ENCODE measurements at regions not wholly inside any gene's neighbourhood (a gene's known extent, or its start where the extent isn't known, plus 50 kb on each side); places are given as distances from the start of the nearest gene placed in this dataset.
A peak's percentile ranks its signal among the peaks of the same experiment; 100 is the strongest.
"Not testable (repeated sequence)": the region's sequence is repeated elsewhere in the genome, so short reads cannot be mapped to it uniquely, and the experiment has no call there.

- H3K9me3 ChIP-seq (ENCODE audit: control insufficient read depth in 2 of 3, insufficient read depth in 1 of 3, low read length in 3 of 3), result no peaks in the 10 kb centered on the region
- TF ChIP-seq CTCF (IDR thresholded peaks at IDR 0.05; ENCODE audit: borderline replicate concordance, extremely low read depth, insufficient read depth), result no peak
- no peaks in the 10 kb centered on the region for H3K4me1 ChIP-seq (ENCODE audit: control insufficient read depth in 2 of 3, insufficient read depth in 2 of 3, low read depth in 1 of 3, low read length in 3 of 3)
- H3K4me3 ChIP-seq (ENCODE audit: low read length in 3 of 3), result no peak overlapping the region
- no peaks in the 10 kb centered on the region for H3K27me3 ChIP-seq (ENCODE audit: control insufficient read depth, insufficient read depth, low read length)
- FAIRE-seq (no peak), DNase-seq (peak in 1 of 5 donors; percentile 69)
- H3K36me3 ChIP-seq (ENCODE audit: control insufficient read depth in 2 of 3, insufficient read depth in 3 of 3, low read length in 3 of 3), result no peaks in the 10 kb centered on the region
- H3K27ac ChIP-seq (ENCODE audit: low read depth in 2 of 2, low read length in 2 of 2), result no peak overlapping the region
- intact Hi-C loops (cut with DNase I), result no loop called here
- H3K9ac ChIP-seq (ENCODE audit: low read length in 3 of 3), result no peak overlapping the region
These were observed 262.0 kb downstream of the NUF2 start for GRCh38 chr1:163583661-163584181.

DNA sequence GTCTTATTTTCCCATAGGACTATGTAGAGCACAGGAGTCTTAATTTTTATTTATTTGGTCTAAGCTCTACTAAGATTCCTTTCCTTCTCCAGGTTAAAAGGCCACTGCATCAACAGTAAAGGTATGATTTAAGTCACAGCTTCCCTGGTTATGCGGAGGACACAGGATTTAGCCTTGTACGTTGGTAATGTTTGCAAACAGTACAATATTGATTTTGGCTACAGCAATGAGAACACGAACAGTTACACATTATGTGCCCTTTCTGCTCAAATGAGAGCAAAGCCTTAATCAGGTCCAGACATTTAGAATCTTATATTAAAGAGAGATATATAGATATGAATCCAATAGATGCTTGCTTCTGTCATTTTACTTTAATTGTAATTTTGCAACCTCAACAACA is 264.0 kb downstream of the NUF2 start:
- FAIRE-seq (no peak), DNase-seq (no peak)
- H3K9me3 ChIP-seq (ENCODE audit: control insufficient read depth in 2 of 3, insufficient read depth in 1 of 3, low read length in 3 of 3), result no peaks in the 10 kb centered on the region
- H3K36me3 ChIP-seq (ENCODE audit: control insufficient read depth in 2 of 3, insufficient read depth in 3 of 3, low read length in 3 of 3), result no peaks in the 10 kb centered on the region
- H3K4me1 ChIP-seq (ENCODE audit: control insufficient read depth in 2 of 3, insufficient read depth in 2 of 3, low read depth in 1 of 3, low read length in 3 of 3), result no peaks in the 10 kb centered on the region
- H3K9ac ChIP-seq (ENCODE audit: low read length in 3 of 3), result no peak overlapping the region
- H3K27me3 ChIP-seq (ENCODE audit: control insufficient read depth, insufficient read depth, low read length), result no peaks in the 10 kb centered on the region
- intact Hi-C loops (cut with DNase I), result no loop called here
- no peak overlapping the region for H3K4me3 ChIP-seq (ENCODE audit: low read length in 3 of 3)
- no peak for TF ChIP-seq CTCF (IDR thresholded peaks at IDR 0.05; ENCODE audit: borderline replicate concordance, extremely low read depth, insufficient read depth)
- no peak overlapping the region for H3K27ac ChIP-seq (ENCODE audit: low read depth in 2 of 2, low read length in 2 of 2)

- no peak for DNase-seq
- intact Hi-C loops (cut with DNase I), result no loop called here
- no peak for TF ChIP-seq CTCF (IDR thresholded peaks at IDR 0.05; ENCODE audit: borderline replicate concordance, extremely low read depth, insufficient read depth)
- H3K36me3 ChIP-seq (ENCODE audit: control insufficient read depth in 2 of 3, insufficient read depth in 3 of 3, low read length in 3 of 3), result no peaks in the 10 kb centered on the region
- no peaks in the 10 kb centered on the region for H3K27me3 ChIP-seq (ENCODE audit: control insufficient read depth, insufficient read depth, low read length)
- no peaks in the 10 kb centered on the region for H3K9me3 ChIP-seq (ENCODE audit: control insufficient read depth in 2 of 3, insufficient read depth in 1 of 3, low read length in 3 of 3)
- H3K4me1 ChIP-seq (ENCODE audit: control insufficient read depth in 2 of 3, insufficient read depth in 2 of 3, low read depth in 1 of 3, low read length in 3 of 3), result no peaks in the 10 kb centered on the region
- H3K27ac ChIP-seq (ENCODE audit: low read depth in 2 of 2, low read length in 2 of 2), result no peak overlapping the region
- H3K4me3 ChIP-seq (ENCODE audit: low read length in 3 of 3), result no peak overlapping the region
- FAIRE-seq, result no peak
- no peak overlapping the region for H3K9ac ChIP-seq (ENCODE audit: low read length in 3 of 3)
These were observed 267.0 kb downstream of the NUF2 start for GRCh38 chr1:163588796-163589195.

DNA sequence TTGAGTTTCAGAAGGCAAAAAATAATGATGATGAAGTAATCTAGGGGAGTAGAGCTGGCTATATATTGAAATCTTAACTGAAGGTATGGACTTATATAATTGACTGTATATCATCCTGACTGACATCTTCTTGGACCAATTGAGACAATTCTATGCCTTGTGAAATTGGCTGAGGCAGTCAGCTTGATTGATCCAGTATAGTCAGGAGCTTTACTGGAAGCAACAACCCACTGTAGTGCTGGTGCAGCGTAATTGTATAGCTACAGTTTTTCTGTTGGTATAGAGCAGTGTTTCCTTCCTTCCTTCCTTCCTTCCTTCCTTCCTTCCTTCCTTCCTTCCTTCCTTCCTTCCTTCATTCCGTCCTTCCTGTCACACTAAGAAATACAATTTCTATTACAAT is 268.0 kb downstream of the NUF2 start:
- Histone ChIP-seq H3K27me3 (ENCODE audit: control insufficient read depth, insufficient read depth, low read length) (no peaks in the 10 kb centered on the region), H3K36me3 (ENCODE audit: control insufficient read depth in 2 of 3, insufficient read depth in 3 of 3, low read length in 3 of 3) (no peaks in the 10 kb centered on the region), H3K4me1 (ENCODE audit: control insufficient read depth in 2 of 3, insufficient read depth in 2 of 3, low read depth in 1 of 3, low read length in 3 of 3) (no peaks in the 10 kb centered on the region), H3K9ac (ENCODE audit: low read length in 3 of 3) (no peak overlapping the region), H3K4me3 (ENCODE audit: low read length in 3 of 3) (no peak overlapping the region), H3K9me3 (ENCODE audit: control insufficient read depth in 2 of 3, insufficient read depth in 1 of 3, low read length in 3 of 3) (no peaks in the 10 kb centered on the region), H3K27ac (ENCODE audit: low read depth in 2 of 2, low read length in 2 of 2) (no peak overlapping the region)
- TF ChIP-seq CTCF (IDR thresholded peaks at IDR 0.05; ENCODE audit: borderline replicate concordance, extremely low read depth, insufficient read depth), result no peak
- no peak for DNase-seq
- intact Hi-C loops (cut with DNase I), result no loop called here
- no peak for FAIRE-seq

DNA sequence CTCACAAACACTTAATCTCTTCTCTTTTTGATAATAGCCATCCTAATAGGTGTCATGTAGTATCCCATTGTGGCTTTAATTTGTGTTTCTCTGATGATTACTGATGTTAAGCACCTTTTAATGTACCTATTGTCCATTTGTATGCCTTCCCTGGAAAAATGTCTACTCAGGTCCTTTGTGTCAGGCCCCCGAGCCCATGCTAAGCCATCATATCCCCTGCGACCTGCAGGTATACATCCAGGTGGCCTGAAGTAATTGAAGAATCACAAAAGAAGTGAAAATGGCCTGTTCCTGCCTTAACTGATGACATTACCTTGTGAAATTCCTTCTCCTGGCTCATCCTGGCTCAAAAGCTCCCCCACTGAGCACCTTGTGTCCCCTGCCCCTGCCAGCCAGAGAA is 269.4 kb downstream of the NUF2 start:
- H3K36me3 ChIP-seq (ENCODE audit: control insufficient read depth in 2 of 3, insufficient read depth in 3 of 3, low read length in 3 of 3); H3K4me3 ChIP-seq (ENCODE audit: low read length in 3 of 3); H3K9me3 ChIP-seq (ENCODE audit: control insufficient read depth in 2 of 3, insufficient read depth in 1 of 3, low read length in 3 of 3); H3K27ac ChIP-seq (ENCODE audit: low read depth in 2 of 2, low read length in 2 of 2); H3K27me3 ChIP-seq (ENCODE audit: control insufficient read depth, insufficient read depth, low read length); H3K4me1 ChIP-seq (ENCODE audit: control insufficient read depth in 2 of 3, insufficient read depth in 2 of 3, low read depth in 1 of 3, low read length in 3 of 3); intact Hi-C loops (cut with DNase I); DNase-seq; H3K9ac ChIP-seq (ENCODE audit: low read length in 3 of 3); FAIRE-seq: not testable (repeated sequence)

DNA sequence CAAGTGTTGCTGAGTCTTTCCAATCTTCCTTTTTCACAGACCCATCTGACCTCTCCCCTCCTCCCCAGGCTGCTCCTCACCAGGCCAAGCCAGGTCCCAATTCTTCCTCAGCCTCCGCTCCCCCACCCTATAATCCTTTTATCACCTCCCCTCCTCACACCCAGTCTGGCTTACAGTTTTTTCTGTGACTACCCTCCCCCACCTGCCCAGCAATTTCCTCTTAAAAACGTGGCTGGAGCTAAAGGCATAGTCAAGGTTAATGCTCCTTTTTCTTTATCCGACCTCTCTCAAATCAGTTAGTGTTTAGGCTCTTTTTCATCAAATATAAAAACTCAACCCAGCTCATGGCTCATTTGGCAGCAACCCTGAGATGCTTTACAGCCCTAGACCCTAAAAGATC is 270.9 kb downstream of the NUF2 start:
- FAIRE-seq; H3K27me3 ChIP-seq (ENCODE audit: control insufficient read depth, insufficient read depth, low read length); H3K36me3 ChIP-seq (ENCODE audit: control insufficient read depth in 2 of 3, insufficient read depth in 3 of 3, low read length in 3 of 3); H3K4me3 ChIP-seq (ENCODE audit: low read length in 3 of 3); H3K4me1 ChIP-seq (ENCODE audit: control insufficient read depth in 2 of 3, insufficient read depth in 2 of 3, low read depth in 1 of 3, low read length in 3 of 3); H3K9ac ChIP-seq (ENCODE audit: low read length in 3 of 3); H3K27ac ChIP-seq (ENCODE audit: low read depth in 2 of 2, low read length in 2 of 2); DNase-seq; intact Hi-C loops (cut with DNase I); H3K9me3 ChIP-seq (ENCODE audit: control insufficient read depth in 2 of 3, insufficient read depth in 1 of 3, low read length in 3 of 3): not testable (repeated sequence)

Measured in kidney (tissue), 13 donors.